GM18907 (cell line): ENCODE measurements at regions not wholly inside any gene's neighbourhood (a gene's known extent, or its start where the extent isn't known, plus 50 kb on each side); places are given as distances from the start of the nearest gene placed in this dataset.
"Not testable (repeated sequence)": the region's sequence is repeated elsewhere in the genome, so short reads cannot be mapped to it uniquely, and the experiment has no call there.

ENCODE experiments used
- ATAC-seq: cut with Tn5 transposase; IDR thresholded peaks from one replicate; pipeline ENCODE4 v1.9.1; 2021; ENCODE audit warnings: mild to moderate bottlenecking, moderate library complexity; ENCODE audit not compliant: unreplicated experiment

GRCh38 chr2:48043131-48043700 is 136.9 kb upstream of the FBXO11 start:
- no peak for ATAC-seq

- ATAC-seq = no peak
These were observed 137.4 kb upstream of the FBXO11 start for GRCh38 chr2:48043746-48044145.

GRCh38 chr2:48045613-48046012 is 139.3 kb upstream of the FBXO11 start:
- no peak for ATAC-seq

DNA sequence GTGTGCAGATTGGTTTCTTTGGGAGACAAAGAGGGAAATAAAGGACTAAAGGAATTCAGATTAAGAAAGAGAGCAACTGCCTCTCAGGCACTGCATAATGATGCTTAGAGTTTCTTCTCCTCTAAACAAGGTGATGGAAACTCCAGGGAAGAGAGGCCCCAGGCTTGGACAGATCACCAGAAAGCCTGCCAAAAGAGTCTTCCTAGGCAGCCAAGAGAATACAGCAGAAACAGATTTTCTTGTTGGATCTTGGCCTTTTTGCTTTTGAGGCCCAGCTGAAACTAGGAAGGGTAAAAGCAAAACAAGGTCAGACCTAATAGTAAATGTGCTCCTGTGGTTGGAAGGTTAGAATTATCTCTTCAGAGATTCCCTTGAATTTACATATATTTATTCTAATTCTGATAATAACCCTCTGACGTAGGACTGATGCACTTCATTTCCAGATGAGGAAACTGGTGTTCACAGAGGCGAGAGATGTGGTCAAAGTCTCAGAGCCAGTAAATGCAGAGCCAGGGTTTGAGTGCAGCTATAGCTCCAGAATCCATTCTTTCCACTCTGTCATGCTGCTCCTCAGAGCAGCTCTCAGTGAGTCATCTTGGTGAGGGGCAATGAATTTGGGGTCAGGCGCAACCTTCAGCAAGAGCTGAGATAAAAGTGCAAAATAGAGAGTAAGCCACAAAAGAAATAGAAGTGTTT is 142.3 kb upstream of the FBXO11 start:
- no peak for ATAC-seq

DNA sequence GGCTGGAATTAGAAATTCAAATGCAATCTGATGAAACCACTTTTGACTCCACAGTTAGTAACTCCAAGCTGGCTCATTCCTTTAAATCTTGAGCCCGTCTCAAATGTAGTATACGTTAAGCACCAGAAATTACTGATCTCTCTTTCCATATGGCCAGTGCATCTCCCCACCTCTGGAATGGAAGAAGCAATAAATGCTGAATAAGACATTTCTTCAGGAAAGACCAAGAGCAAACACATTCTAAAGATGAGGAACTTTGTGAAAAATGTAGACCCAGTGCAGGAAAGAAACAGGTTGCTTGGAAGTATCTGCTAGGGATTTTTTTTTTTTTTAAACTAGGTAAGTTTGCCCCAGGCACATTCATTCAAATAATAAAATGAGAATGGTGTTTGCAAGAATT is 143.1 kb upstream of the FBXO11 start:
- no peak for ATAC-seq

DNA sequence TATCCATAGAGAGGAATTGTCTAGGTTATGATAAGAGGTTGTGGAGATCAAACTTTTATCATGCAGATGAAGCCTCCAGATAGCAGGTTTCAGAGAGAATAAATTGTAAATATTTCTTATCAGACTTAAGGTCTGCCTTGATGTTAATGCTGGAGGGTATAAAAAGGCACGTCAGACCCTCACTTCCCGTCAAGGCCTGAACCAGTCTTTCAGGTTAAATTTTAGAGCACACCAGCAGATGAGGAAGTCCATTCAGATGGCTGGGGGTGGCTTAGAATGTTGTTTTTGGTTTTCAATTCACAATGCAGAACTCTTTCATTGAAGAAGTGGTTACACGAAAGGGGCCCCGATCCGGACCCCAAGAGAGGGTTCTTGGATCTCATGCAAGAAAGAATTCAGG is 144.4 kb upstream of the FBXO11 start:
- no peak for ATAC-seq

DNA sequence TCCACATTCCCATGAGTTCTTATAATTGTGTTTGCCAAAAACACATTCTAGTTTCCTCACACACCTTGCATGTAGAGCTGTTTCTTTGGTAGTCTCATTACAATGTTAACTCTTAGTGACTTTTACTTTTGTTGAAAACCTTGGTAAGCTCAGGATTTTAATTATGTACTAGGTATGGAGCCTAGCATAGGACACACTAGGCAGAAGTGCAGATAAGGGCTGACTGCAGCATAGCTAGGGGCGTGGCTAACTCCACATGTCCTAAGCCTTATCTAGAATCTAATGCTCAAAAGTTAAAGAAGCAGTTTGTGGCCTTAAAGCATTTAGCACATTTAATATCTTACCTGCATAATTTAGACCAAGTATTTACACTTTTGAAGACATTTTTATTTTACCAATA is 153.7 kb upstream of the FBXO11 start:
- no peak for ATAC-seq

DNA sequence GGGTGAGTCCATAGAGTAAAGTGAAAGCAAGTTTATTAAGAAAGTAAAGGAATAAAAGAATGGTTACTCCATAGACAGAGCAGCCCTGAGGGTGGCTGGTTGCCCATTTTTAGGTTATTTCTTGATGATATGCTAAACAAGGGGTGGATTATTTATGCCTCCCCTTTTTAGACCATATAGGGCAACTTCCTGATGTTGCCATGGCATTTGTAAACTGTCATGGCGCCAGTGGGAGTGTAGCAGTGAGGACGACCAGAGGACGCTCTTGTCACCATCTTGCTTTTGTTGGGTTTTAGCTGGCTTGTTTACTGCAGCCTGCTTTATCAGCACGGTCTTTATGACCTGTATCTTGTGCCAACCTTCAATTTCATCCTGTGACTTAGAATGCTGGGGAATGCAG is 155.4 kb upstream of the FBXO11 start:
- not testable (repeated sequence) for ATAC-seq

GRCh38 chr2:48065096-48065495 is 158.8 kb upstream of the FBXO11 start:
- ATAC-seq = no peak

- ATAC-seq = no peak
These were observed 159.7 kb upstream of the FBXO11 start for GRCh38 chr2:48066000-48066399.

DNA sequence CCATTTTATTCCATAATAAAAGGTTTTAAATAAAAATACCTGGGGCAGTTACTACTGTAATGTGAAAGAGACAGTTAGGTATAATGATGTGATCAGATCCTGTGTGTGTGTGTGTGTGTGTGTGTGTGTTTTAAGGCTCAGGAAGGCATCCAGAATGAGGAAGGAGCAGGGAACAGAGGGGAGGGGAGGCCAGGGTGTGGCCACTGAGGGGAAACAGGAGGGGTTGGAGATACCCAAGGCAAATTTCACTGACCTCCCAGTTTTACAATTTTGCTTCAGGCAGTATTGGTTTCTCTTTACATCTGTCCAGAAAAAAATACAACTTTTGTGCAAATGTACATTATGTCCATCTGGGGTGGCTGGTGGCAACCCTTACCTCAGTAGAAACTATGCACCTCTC is 163.5 kb upstream of the FBXO11 start:
- no peak for ATAC-seq

DNA sequence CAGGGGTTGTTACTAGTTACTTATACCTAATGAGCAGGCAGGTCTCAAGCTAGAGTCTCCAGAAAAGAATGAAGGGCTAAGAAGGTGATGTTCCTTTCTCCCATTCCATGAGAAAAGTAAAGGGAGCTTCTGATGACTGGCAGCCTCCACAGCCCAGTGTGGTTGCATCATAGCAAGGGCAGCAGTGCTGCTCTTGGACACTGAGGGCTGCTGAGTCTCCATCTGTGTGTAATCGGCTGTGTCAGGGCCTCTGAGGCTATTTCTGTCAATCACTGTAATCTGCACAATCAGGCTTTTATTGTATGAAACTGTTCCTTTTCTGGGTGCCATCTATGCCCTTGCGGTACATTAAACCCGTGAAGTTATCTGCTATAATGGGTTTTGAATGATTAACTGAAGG is 164.1 kb upstream of the FBXO11 start:
- no peak for ATAC-seq

DNA sequence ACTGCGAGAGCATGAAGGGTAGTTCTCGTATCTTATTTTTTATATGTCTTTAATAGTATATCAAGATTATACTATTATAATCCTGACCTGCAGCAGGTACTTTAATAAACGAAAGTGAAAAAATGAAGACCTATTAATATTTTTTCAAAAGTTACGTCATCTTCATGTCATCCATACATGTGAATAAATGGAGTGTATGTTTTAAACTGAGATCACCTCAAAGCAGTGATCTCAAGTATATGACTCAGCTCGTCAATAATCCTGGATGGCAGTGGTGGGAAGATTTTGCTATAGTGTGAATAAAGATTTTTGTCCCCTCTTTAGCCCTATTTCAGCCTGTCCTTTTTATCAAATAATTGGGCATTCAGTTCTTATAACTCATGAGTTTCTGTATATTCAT is 166.3 kb upstream of the FBXO11 start:
- no peak for ATAC-seq

DNA sequence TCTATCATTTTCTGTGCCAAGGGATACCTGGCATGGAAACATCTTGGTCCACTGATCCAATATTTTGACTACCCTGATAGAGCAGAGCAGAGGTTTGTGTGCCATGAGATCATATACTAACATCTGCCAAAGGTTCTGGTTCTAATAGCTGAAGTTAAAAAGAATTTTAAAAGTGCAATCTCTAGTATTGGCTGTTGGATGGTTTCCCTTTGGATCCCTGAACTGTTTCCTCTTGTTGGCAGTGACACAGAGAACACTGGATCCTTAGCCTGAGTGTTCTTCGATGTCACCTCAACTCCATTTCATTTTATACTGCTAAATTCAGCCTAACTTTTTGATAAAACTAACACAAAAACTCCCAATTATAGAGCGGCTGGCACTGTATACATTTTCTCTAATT is 169.3 kb upstream of the FBXO11 start:
- ATAC-seq = no peak

GRCh38 chr2:48080534-48081316 is 174.4 kb upstream of the FBXO11 start:
- no peak for ATAC-seq

- ATAC-seq = no peak
These were observed 175.0 kb upstream of the FBXO11 start for GRCh38 chr2:48081317-48081628.

DNA sequence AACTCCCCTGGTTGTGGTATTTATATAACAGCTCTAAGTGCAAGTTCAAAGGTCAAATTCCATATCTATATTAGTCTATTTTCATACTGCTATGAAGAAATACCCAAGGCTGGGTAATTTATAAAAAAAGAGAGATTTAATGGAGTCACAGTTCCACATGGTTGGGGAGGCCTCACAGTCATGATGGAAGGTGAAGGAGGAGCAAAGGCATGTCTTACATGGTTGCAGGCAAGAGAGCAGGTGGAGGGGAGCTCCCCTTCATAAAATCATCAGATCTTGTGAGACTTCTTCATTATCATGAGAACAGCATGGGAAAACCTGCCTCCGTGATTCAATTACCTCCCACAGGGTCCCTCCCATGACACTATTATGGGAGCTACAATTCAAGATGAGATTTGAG is 179.6 kb upstream of the FBXO11 start:
- no peak for ATAC-seq

DNA sequence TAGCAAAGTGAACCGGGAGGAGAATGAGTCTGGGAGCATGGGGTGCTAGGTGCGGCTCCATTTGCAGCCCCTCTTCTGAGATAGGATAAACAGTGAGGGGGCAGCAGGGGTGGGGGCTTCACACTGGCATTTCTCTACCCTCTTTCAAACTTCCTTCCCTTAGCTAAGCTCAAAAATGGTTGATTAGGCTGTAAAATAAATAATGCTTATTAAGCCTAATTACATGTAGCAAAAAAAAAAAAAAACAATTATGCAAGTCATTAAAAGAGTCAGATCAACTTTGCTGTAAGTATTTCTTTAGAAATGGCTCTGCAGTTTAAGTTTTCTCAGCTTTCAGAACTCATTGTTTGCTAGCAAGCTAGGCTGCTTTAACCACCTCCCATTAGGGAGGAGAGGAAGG is 182.7 kb upstream of the FBXO11 start:
- no peak for ATAC-seq

GRCh38 chr2:48089644-48090043 is 183.3 kb upstream of the FBXO11 start:
- ATAC-seq = no peak

DNA sequence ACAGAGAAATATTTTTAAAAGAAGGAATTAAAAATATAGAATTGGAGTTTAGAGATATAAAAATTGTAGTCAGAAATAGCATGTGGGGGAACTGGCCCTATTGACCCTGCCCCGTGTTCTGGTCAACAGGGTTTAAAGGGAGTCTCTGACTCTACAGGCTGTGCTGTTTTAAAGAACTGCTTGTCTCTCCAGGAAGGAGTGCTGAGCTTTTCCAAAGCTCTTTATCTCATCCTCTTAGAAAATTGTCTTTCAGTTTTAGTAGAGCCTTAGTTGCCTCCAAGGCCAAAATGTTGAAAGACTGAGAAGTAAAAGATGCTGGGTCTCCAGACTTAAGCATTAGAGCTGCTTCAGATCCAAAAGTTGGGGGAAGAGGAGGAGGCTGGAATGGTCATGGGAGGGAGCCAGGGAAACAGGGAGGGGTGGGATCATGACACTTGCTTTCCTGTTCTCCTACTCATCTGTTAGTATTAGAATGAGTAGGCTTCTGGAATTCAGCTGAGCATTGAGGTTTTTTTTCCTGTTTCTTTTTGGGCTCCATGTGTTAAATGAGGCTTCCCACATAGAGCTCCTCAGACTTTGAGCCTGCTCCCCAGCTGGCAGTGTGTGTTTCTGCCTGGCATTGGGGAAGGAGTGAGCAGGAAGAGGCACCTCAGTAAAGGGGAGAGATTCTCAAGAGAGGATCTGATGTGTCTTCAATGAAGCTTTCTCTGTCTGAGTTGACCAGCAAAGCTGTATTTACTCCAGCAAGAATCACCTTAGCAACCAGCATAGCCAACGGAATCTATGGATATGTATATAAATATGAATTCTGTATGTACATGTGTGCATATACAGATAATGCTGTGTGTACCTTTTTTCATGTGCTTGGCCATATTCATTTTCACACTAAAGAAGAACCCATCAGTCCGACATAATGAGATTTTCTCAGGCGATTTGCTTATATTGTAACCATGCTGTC is 186.8 kb upstream of the FBXO11 start:
- ATAC-seq = no peak

- ATAC-seq = not testable (repeated sequence)
These were observed 190.5 kb upstream of the FBXO11 start for GRCh38 chr2:48096765-48097164.
